ENCODE measurements at regions not wholly inside any gene's neighbourhood (a gene's known extent, or its start where the extent isn't known, plus 50 kb on each side); places are given as distances from the start of the nearest gene placed in this dataset.

- CTCF ChIA-PET: no interaction called here
- POLR2A ChIA-PET: no interaction called here
- DNase-seq (ENCODE audit: extremely low spot score): no peak
- no peak for TF ChIP-seq CTCF (IDR thresholded peaks at IDR 0.05; ENCODE audit: control extremely low read depth, extremely low read depth, low read depth, missing control alignments)
These were observed 357.1 kb upstream of the SATB1 start for GRCh38 chr3:18782191-18782590.

- ChIA-PET CTCF (interaction anchor here (2.5 kb wide), 1 partner anchor 22 kb away, joined by 9 read pairs; no protein-coding TSS in a partner anchor), POLR2A (no interaction called here)
- DNase-seq (ENCODE audit: extremely low spot score): no peak
- TF ChIP-seq CTCF (IDR thresholded peaks at IDR 0.05; ENCODE audit: control extremely low read depth, extremely low read depth, low read depth, missing control alignments): no peak
These were observed 355.8 kb upstream of the SATB1 start for GRCh38 chr3:18780959-18781358.

- CTCF ChIA-PET: interaction anchor here (1.1 to 2.5 kb wide), 2 partner anchors 12 to 21 kb away, joined by 3 to 9 read pairs; no protein-coding TSS in a partner anchor
- TF ChIP-seq CTCF (IDR thresholded peaks at IDR 0.05; ENCODE audit: control extremely low read depth, extremely low read depth, low read depth, missing control alignments): no peak
- no peak for DNase-seq (ENCODE audit: extremely low spot score)
- POLR2A ChIA-PET: no interaction called here
These were observed 354.6 kb upstream of the SATB1 start for GRCh38 chr3:18779704-18780103.

GRCh38 chr3:18778598-18778997 is 353.5 kb upstream of the SATB1 start:
- TF ChIP-seq CTCF (IDR thresholded peaks at IDR 0.05; ENCODE audit: control extremely low read depth, extremely low read depth, low read depth, missing control alignments): no peak
- CTCF ChIA-PET: interaction anchor here (1.1 to 2.5 kb wide), 2 partner anchors 14 to 20 kb away, joined by 3 to 9 read pairs; no protein-coding TSS in a partner anchor
- POLR2A ChIA-PET: no interaction called here
- DNase-seq (ENCODE audit: extremely low spot score): no peak

GRCh38 chr3:18778094-18778493 is 353.0 kb upstream of the SATB1 start:
- no peak for TF ChIP-seq CTCF (IDR thresholded peaks at IDR 0.05; ENCODE audit: control extremely low read depth, extremely low read depth, low read depth, missing control alignments)
- ChIA-PET POLR2A (no interaction called here), CTCF (no interaction called here)
- DNase-seq (ENCODE audit: extremely low spot score): no peak

GRCh38 chr3:18775501-18775900 is 350.4 kb upstream of the SATB1 start:
- ChIA-PET POLR2A (no interaction called here), CTCF (interaction anchor here (1.1 kb wide), 1 partner anchor 18 kb away, joined by 3 read pairs; no protein-coding TSS in a partner anchor)
- DNase-seq (ENCODE audit: extremely low spot score): no peak
- no peak for TF ChIP-seq CTCF (IDR thresholded peaks at IDR 0.05; ENCODE audit: control extremely low read depth, extremely low read depth, low read depth, missing control alignments)

All from GM10248 (cell line).